HG03064 (cell line): ENCODE measurements at regions not wholly inside any gene's neighbourhood (a gene's known extent, or its start where the extent isn't known, plus 50 kb on each side); places are given as distances from the start of the nearest gene placed in this dataset.
"Not testable (repeated sequence)": the region's sequence is repeated elsewhere in the genome, so short reads cannot be mapped to it uniquely, and the experiment has no call there.

Source experiments
- ATAC-seq: cut with Tn5 transposase; IDR thresholded peaks from one replicate; pipeline ENCODE4 v1.9.1; 2021; ENCODE audit warnings: low read depth; ENCODE audit not compliant: unreplicated experiment

- no peak for ATAC-seq
Measured at GRCh38 chr11:110856340-110856739, 144.1 kb upstream of the ARHGAP20 start.

- no peak for ATAC-seq
Measured at GRCh38 chr11:110855191-110855590, 143.0 kb upstream of the ARHGAP20 start.

- no peak for ATAC-seq
Measured at GRCh38 chr11:110852921-110853490, 140.8 kb upstream of the ARHGAP20 start.

GRCh38 chr11:110850846-110851245, 138.6 kb upstream of the ARHGAP20 start:
- ATAC-seq = no peak

GRCh38 chr11:110843053-110843452, 130.8 kb upstream of the ARHGAP20 start:
- not testable (repeated sequence) for ATAC-seq

- ATAC-seq = no peak
Measured at GRCh38 chr11:110838808-110839207, 126.6 kb upstream of the ARHGAP20 start.

GRCh38 chr11:110837603-110838002, 125.4 kb upstream of the ARHGAP20 start:
- no peak for ATAC-seq

- no peak for ATAC-seq
Measured at GRCh38 chr11:110835106-110835505, 122.9 kb upstream of the ARHGAP20 start.

GRCh38 chr11:110833033-110833484, 120.8 kb upstream of the ARHGAP20 start:
- no peak for ATAC-seq

- ATAC-seq = no peak
Measured at GRCh38 chr11:110832539-110832938, 120.3 kb upstream of the ARHGAP20 start.

- ATAC-seq = no peak
Measured at GRCh38 chr11:110832080-110832479, 119.8 kb upstream of the ARHGAP20 start.

GRCh38 chr11:110830747-110831146, 118.5 kb upstream of the ARHGAP20 start:
- no peak for ATAC-seq

GRCh38 chr11:110830344-110830743, 118.1 kb upstream of the ARHGAP20 start:
- ATAC-seq = no peak

- no peak for ATAC-seq
Measured at GRCh38 chr11:110829873-110830272, 117.6 kb upstream of the ARHGAP20 start.

GRCh38 chr11:110828086-110828485, 115.8 kb upstream of the ARHGAP20 start:
- ATAC-seq = no peak

- ATAC-seq = no peak
Measured at GRCh38 chr11:110827276-110827675, 115.0 kb upstream of the ARHGAP20 start.

- no peak for ATAC-seq
Measured at GRCh38 chr11:110824912-110825620, 112.8 kb upstream of the ARHGAP20 start.

- no peak for ATAC-seq
Measured at GRCh38 chr11:110818032-110818687, 105.9 kb upstream of the ARHGAP20 start.

GRCh38 chr11:110812086-110812733, 100.0 kb upstream of the ARHGAP20 start:
- ATAC-seq = no peak

GRCh38 chr11:110809417-110810199, 97.4 kb upstream of the ARHGAP20 start:
- no peak for ATAC-seq
